ENCODE measurements at regions not wholly inside any gene's neighbourhood (a gene's known extent, or its start where the extent isn't known, plus 50 kb on each side); places are given as distances from the start of the nearest gene placed in this dataset.
A peak's percentile ranks its signal among the peaks of the same experiment; 100 is the strongest.

GRCh38 chr3:177820683-177821316, 623.5 kb upstream of the TBL1XR1 start:
- Histone ChIP-seq H3K4me3 (replicated peaks in 1 of 3; ENCODE audit: insufficient read depth in 1 of 3, low read depth in 2 of 3, low read length in 3 of 3) (no peak overlapping the region), H3K36me3 (replicated peaks in 1 of 2; ENCODE audit: control insufficient read depth in 1 of 2, insufficient read depth in 2 of 2, low read length in 2 of 2) (no peaks in the 10 kb centered on the region), H3K27ac (ENCODE audit: extremely low read length, insufficient read depth, low read length) (no peak overlapping the region), H3K9ac (ENCODE audit: insufficient read depth, low read depth, low read length) (no peak overlapping the region), H2AFZ (ENCODE audit: low read length) (no peak overlapping the region), H3K4me1 (ENCODE audit: insufficient read depth, low read length) (peaks cover 55% of the 10 kb centered on the region), H3K9me3 (ENCODE audit: low read length) (no peaks in the 10 kb centered on the region), H3K27me3 (ENCODE audit: control insufficient read depth in 1 of 2, insufficient read depth in 2 of 2, low read length in 2 of 2) (no peaks in the 10 kb centered on the region), H4K20me1 (ENCODE audit: insufficient read depth, low read length) (no peaks in the 10 kb centered on the region), H3K79me2 (ENCODE audit: insufficient read depth, low read length) (no peaks in the 10 kb centered on the region), H3K4me2 (ENCODE audit: low read depth, low read length) (no peak overlapping the region)
- POLR2A ChIA-PET: no interaction called here
- BruUV-seq (replicated peaks): no TSS peak
- TF ChIP-seq ARID2 (CRISPR knock-in tag; IDR thresholded peaks at IDR 0.05; ENCODE audit: borderline replicate concordance) (no peak), KDM3A (CRISPR knock-in tag; IDR thresholded peaks at IDR 0.05; ENCODE audit: low read depth) (no peak), RNF2 (conservative IDR thresholded peaks at IDR 0.05; ENCODE audit: low read depth) (no peak)
- CTCF ChIA-PET (ENCODE audit: low intra/inter-chr PET ratio, low total read pairs): no interaction called here
- 97% methylated on average over 2 of the region's 2 CpGs for WGBS (ENCODE audit: low lambda C conversion rate)
- in situ Hi-C loops (cut with HindIII; ENCODE audit: extremely low pct_ligation_motif_present, low pct_unique_long_range_greater_than_20kb): no loop called here
- intact Hi-C loops (cut with micrococcal nuclease; ENCODE audit: unreplicated experiment): loop anchor here (5.0 kb wide), 1 partner anchor 463 kb away; no protein-coding TSS in a partner anchor
- ATAC-seq: no peak
- no peak for FAIRE-seq
- no peak for DNase-seq (ENCODE audit: low spot score)

GRCh38 chr3:177822681-177823096, 625.4 kb upstream of the TBL1XR1 start:
- peaks cover 61% of the 10 kb centered on the region for H3K4me1 ChIP-seq (ENCODE audit: insufficient read depth, low read length)
- H3K9ac ChIP-seq (ENCODE audit: insufficient read depth, low read depth, low read length): no peak overlapping the region
- in situ Hi-C loops (cut with HindIII; ENCODE audit: extremely low pct_ligation_motif_present, low pct_unique_long_range_greater_than_20kb): no loop called here
- TF ChIP-seq MAFK (conservative IDR thresholded peaks at IDR 0.05 in 1 of 2, IDR thresholded peaks at IDR 0.05 in 1 of 2; ENCODE audit: low read length in 2 of 2): peak; percentile 10 to 39; a peak in 2 of 4 replicates
- no peak for TF ChIP-seq ZBTB8A (CRISPR knock-in tag; IDR thresholded peaks at IDR 0.05; ENCODE audit: borderline replicate concordance, low read depth)
- no peaks in the 10 kb centered on the region for H3K79me2 ChIP-seq (ENCODE audit: insufficient read depth, low read length)
- no TSS peak for BruUV-seq (replicated peaks)
- H3K4me2 ChIP-seq (ENCODE audit: low read depth, low read length): no peak overlapping the region
- DNase-seq (ENCODE audit: low spot score) (no peak), FAIRE-seq (no peak), ATAC-seq (no peak)
- H3K9me3 ChIP-seq (ENCODE audit: low read length): no peaks in the 10 kb centered on the region
- intact Hi-C loops (cut with micrococcal nuclease; ENCODE audit: unreplicated experiment): loop anchor here (5.0 kb wide), 1 partner anchor 465 kb away; no protein-coding TSS in a partner anchor
- POLR2A ChIA-PET: no interaction called here
- H3K4me3 ChIP-seq (replicated peaks in 1 of 3; ENCODE audit: insufficient read depth in 1 of 3, low read depth in 2 of 3, low read length in 3 of 3): no peak overlapping the region
- H2AFZ ChIP-seq (ENCODE audit: low read length): no peak overlapping the region
- CTCF ChIA-PET (ENCODE audit: low intra/inter-chr PET ratio, low total read pairs): no interaction called here
- 97% methylated on average over 2 of the region's 2 CpGs for WGBS (ENCODE audit: low lambda C conversion rate)
- H3K27ac ChIP-seq (ENCODE audit: extremely low read length, insufficient read depth, low read length): no peak overlapping the region
- H3K36me3 ChIP-seq (replicated peaks in 1 of 2; ENCODE audit: control insufficient read depth in 1 of 2, insufficient read depth in 2 of 2, low read length in 2 of 2): no peaks in the 10 kb centered on the region
- H4K20me1 ChIP-seq (ENCODE audit: insufficient read depth, low read length): no peaks in the 10 kb centered on the region
- H3K27me3 ChIP-seq (ENCODE audit: control insufficient read depth in 1 of 2, insufficient read depth in 2 of 2, low read length in 2 of 2): no peaks in the 10 kb centered on the region
